ENCODE measurements at regions not wholly inside any gene's neighbourhood (a gene's known extent, or its start where the extent isn't known, plus 50 kb on each side); places are given as distances from the start of the nearest gene placed in this dataset.

GRCh38 chr11:92527467-92527866 is 302.8 kb downstream of the FAT3 start:
- TF ChIP-seq CTCF (IDR thresholded peaks at IDR 0.05) (no peak), POLR2A (IDR thresholded peaks at IDR 0.05) (no peak)

All from heart left ventricle (tissue), 13 donors.